Stimulated activated CD4-positive, alpha-beta T cell treated with anti-CD3 and anti-CD28 coated beads, Interleukin-1b, Interleukin-23, amount 100 ng/mL, for 24 hours (primary cell): ENCODE measurements at regions not wholly inside any gene's neighbourhood (a gene's known extent, or its start where the extent isn't known, plus 50 kb on each side); places are given as distances from the start of the nearest gene placed in this dataset.

Source experiments
- DNase-seq, 4 experiments: peaks; one replicate each; pipeline ENCODE4 v3.0.0-alpha.2; 2020; ENCODE audit warnings: low read depth in 4 of 4, low spot score in 1 of 4

DNA sequence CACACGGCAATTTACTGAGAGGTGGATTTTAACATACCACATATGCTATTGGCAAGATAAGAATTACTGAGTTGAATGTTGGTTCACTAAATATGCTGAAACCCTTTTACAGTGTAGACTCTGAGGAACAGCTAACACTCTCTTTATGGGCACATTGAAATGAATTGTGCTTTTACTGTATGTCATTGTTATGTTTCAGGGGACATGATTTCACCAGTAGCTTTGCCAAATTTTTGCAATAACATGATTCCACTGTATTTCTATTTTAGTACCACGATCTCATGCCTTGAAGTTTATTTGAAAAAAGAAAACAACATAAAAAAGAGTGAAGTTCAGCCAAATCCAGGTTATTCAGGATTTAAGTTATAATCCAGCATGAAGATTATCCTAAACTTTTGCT lies 188.5 kb downstream of the HLX start:
- DNase-seq: no peak

DNA sequence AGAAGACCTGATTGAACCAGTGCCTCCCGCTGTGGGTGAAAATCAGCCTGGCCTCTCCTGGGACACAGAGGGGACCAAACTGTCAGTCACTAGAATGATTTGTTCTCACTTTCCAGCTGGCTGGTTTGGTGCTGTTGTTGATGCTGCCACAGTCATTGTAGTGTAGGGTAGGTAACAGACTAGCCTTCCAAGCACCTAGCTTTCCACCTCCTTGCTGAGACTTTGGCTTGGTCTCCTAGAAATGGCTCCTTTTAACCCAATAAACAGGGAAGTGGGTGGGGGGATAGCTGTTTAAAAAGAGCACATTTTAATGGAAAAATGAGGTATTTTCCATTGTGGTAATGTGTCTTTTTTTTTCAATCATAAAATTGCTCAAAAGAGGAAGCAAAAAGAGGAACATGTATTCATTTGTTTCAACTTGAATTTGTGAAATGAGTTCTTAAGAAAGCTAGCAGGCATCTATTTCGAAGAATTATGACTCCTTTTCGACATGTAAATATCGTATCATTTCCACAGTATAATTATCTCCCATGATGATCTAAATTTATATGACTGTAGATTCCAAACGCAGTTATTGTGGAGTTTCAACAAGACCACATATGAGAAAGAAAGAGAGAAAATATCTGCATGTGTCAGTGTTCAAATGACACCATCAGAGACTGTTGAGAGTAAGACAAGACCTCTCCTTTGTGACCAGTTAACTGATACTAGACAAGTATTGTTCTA lies 190.1 kb downstream of the HLX start:
- DNase-seq: no peak

DNA sequence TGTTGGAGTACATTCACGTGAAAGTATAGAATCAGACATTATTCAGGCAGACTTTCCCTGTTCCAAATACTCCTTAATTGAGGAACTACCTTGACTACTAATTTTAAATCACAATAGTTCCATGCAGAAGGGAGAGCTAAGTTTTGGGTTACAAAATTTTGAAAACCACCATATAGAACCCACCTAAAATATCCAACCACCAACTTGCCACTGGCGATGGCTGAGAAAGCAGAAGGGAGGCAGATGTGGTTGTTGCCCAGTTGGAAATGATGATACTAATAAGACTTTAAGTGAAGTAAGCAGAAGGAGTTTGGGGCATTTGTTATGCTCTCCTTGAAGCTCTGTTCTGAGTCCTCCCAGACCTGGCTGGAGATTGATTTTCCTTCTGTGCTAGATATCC lies 190.7 kb downstream of the HLX start:
- no peak for DNase-seq

DNA sequence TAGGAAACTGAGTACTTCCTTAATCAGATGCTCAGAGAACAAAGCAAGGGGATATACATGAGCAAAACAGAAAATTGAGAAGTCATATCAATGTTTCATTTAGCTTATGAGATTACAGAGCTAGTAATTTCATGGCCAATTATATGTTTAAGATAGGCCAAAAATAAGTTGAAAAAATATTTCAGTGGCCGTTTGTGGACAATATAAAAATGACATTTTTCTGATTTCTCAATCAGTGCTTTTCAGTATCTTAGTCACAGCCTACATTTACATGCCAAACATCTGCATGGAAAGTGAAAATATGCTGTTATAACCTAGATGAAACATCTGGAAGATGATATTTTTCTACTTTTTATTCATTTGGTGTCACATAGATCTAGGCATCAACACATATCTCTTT lies 192.5 kb downstream of the HLX start:
- no peak for DNase-seq

DNA sequence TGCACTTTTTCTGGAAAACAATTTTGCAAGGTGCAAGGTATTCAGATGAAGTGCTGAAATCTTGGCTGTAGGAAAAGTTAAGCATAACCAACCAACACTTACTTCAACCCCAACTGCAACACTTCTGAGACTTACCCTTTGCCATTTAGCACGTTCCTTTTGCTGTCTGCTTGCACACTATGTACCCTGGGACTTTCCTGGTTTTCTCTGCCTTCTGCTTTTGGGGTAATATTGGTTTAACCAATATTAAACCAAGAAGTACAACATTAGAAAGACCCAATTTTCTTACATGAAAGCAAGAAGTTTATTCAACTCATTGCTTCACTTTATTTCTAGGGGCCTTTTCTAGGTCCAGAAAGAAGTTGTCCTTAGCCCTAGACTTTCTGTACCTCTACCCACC lies 193.0 kb downstream of the HLX start:
- DNase-seq: no peak

DNA sequence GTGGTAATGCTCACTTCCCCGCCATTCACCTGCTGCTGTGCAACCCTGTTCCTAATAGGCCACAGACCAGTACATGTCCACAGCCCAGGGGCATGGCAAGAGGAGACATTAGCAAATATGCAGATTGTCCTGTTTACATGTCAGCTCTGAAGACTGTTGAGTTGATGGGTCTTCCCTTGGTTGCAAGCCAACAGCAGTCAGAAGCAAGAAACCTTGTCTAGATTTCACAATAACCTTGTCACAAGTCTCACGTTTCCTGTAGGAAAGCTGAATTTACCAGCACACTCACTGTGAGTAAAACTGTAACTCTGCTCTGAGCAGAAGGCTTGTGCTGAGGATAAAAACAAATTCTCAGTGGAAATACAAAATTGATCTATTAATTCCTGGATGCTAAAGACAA lies 195.1 kb downstream of the HLX start:
- DNase-seq: no peak

DNA sequence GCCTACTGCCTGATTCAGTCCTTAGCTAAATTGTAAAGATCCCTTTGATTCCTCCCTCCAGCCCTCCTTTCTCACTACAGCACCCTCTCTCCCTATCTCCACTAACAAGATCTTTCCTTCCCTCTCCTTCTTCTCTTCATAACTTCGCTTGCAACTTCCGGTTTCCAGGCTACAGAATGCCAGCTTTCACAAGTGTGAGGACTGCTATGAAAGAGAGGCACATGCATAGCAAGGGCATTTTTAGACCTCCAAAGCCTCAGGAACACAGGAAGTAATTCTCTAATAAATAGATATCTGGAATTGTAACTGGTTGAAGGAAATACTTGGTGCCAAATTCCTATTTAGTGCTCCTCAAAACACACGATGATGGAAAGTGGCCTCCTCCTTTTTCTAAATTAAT lies 196.7 kb downstream of the HLX start:
- DNase-seq: no peak

DNA sequence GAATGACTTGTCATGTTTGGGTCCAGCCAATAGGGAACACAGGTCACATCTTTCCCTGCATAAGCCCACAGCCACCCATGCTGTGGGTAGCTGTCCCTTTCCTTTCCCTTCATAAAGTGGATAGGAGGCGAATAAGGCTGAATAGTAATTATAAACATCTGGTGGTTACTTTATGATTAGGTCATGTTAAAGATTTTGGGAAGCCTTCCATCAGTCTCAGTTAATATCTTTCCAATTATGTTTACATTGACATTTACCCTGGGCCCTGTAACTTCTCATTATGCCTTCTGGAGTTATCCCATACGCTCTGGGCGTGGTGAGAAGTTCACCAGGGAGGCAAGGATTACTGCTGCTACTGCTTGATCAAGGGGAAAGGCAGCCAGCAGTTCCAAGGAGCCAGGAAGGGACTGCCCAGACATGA lies 197.2 kb downstream of the HLX start:
- DNase-seq: no peak

DNA sequence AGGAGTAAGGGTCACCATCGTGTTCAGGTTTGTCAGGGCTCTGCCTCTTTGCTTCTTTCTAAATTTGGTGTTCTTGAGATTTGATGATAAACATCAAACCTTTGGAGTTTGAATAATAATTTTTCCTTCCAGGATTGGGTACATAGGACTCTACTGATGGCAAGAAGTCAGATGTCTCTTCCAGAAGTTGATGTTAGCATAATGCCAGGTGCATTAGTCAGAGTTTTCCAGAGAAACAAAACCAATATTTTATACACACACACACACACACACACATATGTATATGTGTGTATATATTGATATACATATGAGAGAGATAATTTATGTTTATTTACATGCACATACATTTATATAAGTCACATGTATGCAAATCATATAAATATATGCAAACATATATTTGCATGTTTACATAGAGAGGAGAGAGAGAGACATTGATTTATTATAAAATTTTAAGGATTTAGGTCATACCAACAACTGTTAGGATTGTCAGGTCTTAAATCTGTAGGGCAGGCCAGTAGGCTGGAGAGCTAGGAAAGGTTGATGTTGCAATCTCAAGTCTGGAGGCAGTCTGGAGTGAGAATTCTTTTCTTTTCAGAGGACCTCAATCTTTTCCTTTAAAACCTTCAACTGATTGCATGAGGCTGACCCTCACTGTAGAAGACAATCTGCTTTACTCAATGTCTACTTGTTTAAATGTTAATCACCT lies 199.2 kb downstream of the HLX start:
- DNase-seq: no peak

DNA sequence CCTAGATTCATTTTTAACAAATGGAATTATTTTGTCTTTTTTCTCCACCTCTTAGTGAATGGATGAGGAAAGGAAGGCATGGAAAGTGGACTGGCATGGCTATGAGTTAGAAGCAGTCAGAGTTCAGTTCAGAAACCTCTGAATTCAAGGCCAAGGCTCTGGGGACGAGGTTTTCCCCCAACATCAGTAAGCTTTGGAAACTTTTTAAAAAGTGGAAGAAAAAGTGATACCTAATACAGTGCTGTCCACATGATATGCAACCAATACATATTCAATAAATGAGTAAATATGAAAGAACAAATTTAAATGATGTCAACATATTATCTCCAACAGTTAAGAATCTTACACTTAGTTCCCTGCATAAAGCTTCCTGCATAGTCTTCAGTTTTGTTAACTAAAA lies 204.7 kb downstream of the HLX start:
- DNase-seq: no peak

DNA sequence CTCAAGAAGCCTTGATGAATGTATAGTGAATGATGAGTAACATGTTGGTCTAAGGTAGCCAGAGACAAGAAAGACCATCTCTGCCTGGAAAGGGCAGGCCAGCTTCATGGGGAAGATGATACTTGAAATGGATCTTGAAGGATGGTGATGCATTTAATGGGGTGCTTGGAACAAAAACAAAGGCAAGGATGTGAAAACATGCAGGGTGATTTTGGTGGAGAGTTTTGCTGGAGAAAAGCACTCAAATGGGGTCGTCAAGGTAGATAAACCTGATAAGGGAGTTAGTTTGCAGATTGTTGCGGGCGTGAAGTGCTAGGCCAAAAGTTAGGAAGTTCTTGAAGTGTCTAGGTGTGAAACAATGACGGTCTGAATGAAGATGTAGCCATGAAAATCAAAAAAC lies 205.4 kb downstream of the HLX start:
- DNase-seq: no peak

DNA sequence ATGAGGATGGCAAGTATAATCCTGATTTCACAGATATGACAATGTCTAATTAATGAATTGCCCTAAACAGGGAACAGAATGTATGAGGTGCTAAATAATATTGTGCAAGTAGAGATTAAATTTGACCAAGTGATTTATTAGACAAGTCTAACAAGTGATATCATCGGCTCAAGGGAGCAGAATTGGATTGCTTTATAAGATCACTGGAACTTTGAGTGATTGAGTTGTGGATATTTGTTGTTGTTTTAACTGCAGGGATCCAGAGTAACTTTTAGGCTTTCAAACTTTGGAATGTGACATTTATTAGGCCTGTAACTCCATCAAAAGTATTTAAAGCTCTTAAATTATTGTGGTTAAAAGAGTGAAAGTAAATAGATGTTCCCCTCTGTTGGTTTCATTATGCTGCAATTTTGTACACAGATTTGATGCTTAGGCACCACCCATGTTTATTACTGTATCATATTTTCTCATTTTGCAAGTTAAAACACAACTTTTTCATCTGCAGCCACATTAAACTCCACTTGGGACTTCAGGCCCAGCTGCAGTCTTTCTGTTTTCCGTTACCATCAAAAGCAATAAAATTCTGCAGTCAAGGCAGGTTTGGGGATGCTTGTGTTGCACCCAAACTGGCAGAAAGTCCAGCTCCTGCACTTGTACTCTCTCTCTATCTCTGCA lies 206.6 kb downstream of the HLX start:
- DNase-seq: no peak

DNA sequence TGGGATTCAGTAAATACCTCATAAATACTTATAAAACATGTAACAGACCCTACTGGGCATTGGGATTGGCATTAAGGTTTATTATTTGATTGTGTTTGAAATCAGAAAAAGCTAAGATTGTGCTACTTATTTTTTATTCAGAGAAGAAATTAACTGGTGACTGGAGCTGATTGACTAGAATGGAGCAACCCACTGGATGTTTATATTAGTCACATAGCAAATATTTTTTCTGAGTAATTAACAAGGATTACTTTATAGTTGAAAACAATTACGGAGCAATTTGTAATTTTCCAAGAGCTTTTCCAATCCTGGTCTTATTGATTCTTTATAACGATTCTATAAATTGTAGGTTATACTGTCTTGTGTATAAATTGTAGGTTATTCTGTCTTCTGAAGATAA lies 208.7 kb downstream of the HLX start:
- no peak for DNase-seq

DNA sequence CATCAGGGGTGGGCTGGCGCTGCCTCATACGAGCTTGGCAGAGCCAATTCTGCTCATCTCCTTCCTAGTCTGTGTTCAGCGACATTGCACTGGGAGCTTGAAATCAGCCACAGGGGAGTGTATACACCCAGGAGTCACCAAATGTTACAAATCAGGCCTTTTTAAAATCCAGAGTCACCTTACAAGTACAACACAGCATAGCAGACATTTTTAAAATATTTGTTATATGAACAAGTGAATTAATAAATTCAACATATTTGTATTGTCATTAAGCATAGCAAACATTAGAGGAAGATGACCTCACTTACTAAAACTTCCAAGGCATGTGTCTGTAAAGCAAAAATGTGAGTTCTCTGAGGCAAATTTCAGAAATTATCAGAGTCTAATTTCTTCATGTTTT lies 210.0 kb downstream of the HLX start:
- DNase-seq: no peak

DNA sequence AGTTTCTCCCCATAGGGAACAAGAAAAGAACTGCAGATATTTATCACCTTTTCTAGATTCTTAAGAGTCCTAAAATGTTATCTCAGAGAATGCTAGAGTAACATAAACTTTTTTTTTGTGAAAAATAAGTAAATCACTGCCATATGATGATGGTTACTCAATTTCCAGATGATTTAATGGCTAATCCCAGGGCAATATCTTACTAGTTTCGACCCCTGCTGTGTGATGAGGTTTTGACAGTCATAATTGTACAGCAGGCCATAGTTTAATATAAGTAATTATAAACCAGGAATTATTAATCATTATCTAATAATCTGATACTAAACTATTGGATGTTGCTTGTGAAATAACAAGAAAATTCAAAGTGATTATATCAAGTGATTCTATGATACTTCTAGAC lies 210.6 kb downstream of the HLX start:
- DNase-seq: no peak

DNA sequence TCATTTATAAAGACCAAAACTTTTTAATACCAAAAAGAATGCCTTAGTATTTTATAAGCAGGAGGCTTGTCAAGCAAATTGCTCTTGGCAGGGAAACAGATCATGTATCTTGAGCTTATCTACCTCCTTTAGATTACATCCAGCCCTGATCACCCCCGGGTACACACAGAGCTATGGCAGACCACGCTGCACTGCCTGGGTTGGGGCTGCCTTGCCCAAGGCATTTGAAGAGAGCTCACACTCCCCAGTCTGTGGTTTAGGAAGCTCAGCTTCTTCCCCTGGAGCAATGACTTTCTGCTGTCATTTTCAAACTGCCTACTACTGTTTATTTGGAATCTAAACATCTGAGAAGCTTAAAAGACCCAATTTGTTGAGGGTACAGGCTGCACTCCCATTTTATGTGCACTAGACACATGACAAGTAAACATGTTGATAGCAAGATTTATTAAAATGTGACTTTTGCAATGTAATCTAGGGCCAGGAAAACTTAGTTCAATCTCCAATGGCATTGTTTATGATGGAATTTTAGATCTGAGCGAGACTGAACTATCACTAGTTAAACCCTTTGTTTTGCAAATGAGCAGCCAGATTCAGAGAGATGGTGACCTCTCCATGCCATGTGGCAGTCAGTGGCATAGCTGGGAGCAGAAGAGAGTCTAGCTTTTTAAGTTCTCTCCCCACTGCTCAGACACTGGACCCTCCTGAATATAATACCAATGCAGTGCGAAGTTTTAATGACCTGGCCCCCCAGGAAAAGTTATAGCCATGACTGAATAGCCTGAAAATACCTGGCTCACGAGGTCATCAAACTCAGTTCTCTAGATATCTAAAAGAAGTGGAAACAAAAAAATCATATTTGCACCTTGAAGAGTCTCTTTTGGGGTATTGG lies 214.9 kb downstream of the HLX start:
- DNase-seq: no peak

DNA sequence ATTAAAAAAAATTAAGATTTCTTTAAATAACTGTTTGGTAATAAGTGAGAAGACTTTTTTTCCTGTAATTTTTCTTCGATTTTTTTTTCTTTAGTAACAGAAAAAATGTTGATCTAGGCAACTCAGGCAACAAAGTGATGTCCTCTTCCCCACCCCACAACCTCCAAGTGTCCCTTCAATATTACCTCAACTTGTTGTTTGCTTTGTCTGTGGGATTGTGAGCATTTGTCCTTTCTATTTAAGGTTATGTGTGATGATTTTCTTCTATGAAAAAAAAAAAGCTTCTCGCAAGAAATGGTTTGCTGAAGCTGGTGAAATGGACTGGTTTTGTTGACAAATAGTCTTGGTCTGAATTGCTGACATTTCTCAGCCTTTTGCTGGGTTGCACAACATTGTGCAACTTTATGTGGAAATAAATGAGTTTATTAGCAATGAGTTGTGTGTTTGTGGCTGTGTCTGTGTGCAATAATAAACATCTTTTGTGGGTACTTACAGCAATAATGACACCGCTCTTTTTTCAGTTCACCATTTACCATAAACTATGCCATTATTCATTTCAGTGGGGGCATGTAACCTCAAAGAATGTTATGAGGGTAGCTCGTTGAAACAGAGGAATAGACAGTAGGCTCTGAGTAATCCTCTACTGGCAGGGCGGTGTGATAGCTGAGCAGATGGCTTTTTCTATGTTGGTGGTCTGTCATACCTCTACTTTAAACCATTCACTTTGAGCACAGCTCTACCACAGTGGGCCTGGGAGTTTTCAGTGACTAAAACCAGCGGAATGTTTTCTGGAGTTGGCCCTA lies 218.4 kb downstream of the HLX start:
- DNase-seq: no peak

DNA sequence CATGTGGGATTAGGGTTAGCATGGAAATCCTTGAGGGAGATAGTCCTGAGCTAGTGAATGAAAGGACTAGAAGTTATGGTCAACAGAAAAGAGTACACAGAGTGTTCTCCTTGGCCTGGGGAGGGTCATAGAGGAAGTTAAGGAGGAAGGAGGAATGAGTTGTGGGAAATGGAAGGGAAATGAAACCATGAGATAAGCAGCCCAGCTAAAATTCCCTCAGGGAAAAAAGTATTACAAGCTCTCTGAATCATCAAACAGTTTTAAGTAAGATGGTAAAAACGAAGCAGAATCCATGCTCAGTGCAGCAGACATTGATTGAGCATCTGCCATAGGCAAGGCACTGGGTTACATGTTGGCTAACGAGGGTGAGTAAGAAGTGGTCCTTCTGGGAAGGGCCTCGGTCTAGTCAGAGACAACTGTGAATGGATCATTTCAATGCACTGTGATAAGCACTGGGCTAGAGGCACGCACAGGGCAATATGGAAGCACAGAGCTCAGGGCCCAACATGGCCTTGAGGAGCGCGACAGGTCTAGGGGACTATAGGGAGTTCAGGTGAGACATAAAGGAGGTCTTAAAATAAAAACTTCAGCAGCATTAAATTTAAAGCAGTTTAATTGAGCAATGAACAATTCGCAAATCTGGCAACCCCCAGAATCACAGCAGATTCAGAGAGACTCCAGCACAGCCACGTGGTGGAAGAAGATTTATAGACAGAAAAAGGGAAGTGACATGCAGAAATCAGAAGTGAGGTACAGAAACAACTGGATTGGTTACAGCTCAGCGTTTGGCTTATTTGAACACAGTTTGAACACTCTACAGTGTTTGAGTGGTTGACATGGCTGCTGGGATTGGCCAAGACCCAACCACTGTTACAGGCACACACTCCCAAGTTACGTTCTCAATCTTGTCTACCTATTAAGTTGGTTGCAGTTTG lies 219.5 kb downstream of the HLX start:
- no peak for DNase-seq

DNA sequence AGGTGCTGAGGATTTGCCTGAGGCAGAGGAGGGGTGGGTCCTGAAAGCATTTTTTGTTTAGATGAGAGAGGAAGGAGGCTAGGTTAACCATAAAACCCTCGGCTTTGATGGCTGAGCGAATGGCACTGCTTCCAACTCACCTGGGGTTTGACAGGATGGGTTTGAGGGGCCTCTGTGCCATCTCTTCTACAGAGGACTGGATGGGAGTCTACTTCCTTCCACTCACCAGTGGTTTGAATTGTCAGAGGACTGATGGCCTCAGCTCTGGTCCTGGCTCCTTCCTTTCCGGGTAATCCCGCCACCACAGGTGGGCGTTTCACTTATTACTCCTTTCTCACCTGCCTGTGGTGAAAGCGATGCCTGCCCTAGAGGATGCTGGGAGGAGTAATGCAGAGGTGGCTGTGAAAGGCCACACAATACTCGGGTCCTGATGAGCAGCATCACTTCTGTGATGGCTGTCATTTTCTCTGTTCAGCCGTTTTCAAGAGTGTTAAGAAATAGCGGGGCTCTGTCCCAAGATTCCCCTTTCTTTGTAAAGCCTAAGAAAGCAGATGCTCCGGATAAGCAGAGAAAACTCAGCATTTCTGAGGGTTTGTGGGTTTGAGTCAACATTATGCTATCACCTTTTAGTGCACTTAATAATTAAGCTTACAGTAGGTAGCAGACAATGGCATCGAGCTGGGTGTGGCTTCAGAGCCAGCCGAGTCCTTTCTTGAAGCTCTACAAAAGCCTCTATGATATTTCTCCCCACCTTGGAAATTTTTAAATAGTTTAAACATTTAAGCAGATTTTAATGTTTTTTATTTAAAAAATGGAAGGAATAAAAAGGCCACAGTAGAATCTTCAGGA lies 220.7 kb downstream of the HLX start:
- DNase-seq: no peak
